ENCODE measurements at regions not wholly inside any gene's neighbourhood (a gene's known extent, or its start where the extent isn't known, plus 50 kb on each side); places are given as distances from the start of the nearest gene placed in this dataset.

- DNase-seq: no peak
- no peaks in the 10 kb centered on the region for H3K9me3 ChIP-seq (ENCODE audit: severe bottlenecking)
- no peaks in the 10 kb centered on the region for H3K36me3 ChIP-seq
- TF ChIP-seq CTCF (IDR thresholded peaks at IDR 0.05; ENCODE audit: low read depth, low read length): no peak
- no peaks in the 10 kb centered on the region for H3K27me3 ChIP-seq (ENCODE audit: insufficient read depth, low read depth, severe bottlenecking)
- H3K4me3 ChIP-seq (ENCODE audit: low read depth, low read length): no peak overlapping the region
- no peak overlapping the region for H3K27ac ChIP-seq
Observed at GRCh38 chr6:170041526-170041925, 249.4 kb downstream of the DLL1 start.

- Histone ChIP-seq H3K27me3 (ENCODE audit: insufficient read depth, low read depth, severe bottlenecking) (no peaks in the 10 kb centered on the region), H3K27ac (no peak overlapping the region), H3K4me3 (ENCODE audit: low read depth, low read length) (no peak overlapping the region), H3K36me3 (no peaks in the 10 kb centered on the region), H3K9me3 (ENCODE audit: severe bottlenecking) (no peaks in the 10 kb centered on the region)
- no peak for DNase-seq
- TF ChIP-seq CTCF (IDR thresholded peaks at IDR 0.05; ENCODE audit: low read depth, low read length): no peak
Observed at GRCh38 chr6:170040906-170041305, 250.0 kb downstream of the DLL1 start.

GRCh38 chr6:170040115-170040500 lies 250.8 kb downstream of the DLL1 start:
- TF ChIP-seq CTCF (IDR thresholded peaks at IDR 0.05; ENCODE audit: low read depth, low read length): no peak
- Histone ChIP-seq H3K27me3 (ENCODE audit: insufficient read depth, low read depth, severe bottlenecking) (no peaks in the 10 kb centered on the region), H3K4me3 (ENCODE audit: low read depth, low read length) (no peak overlapping the region), H3K9me3 (ENCODE audit: severe bottlenecking) (no peaks in the 10 kb centered on the region), H3K36me3 (no peaks in the 10 kb centered on the region), H3K27ac (no peak overlapping the region)
- no peak for DNase-seq

GRCh38 chr6:170039156-170040114 lies 251.4 kb downstream of the DLL1 start:
- Histone ChIP-seq H3K4me3 (ENCODE audit: low read depth, low read length) (no peak overlapping the region), H3K36me3 (no peaks in the 10 kb centered on the region), H3K9me3 (ENCODE audit: severe bottlenecking) (no peaks in the 10 kb centered on the region), H3K27ac (no peak overlapping the region), H3K27me3 (ENCODE audit: insufficient read depth, low read depth, severe bottlenecking) (no peaks in the 10 kb centered on the region)
- no peak for TF ChIP-seq CTCF (IDR thresholded peaks at IDR 0.05; ENCODE audit: low read depth, low read length)
- no peak for DNase-seq

GRCh38 chr6:170038708-170039107 lies 252.2 kb downstream of the DLL1 start:
- Histone ChIP-seq H3K27me3 (ENCODE audit: insufficient read depth, low read depth, severe bottlenecking) (no peaks in the 10 kb centered on the region), H3K36me3 (no peaks in the 10 kb centered on the region), H3K27ac (no peak overlapping the region), H3K4me3 (ENCODE audit: low read depth, low read length) (no peak overlapping the region), H3K9me3 (ENCODE audit: severe bottlenecking) (no peaks in the 10 kb centered on the region)
- DNase-seq: no peak
- no peak for TF ChIP-seq CTCF (IDR thresholded peaks at IDR 0.05; ENCODE audit: low read depth, low read length)
